GM23248 (cell line): ENCODE measurements at regions not wholly inside any gene's neighbourhood (a gene's known extent, or its start where the extent isn't known, plus 50 kb on each side); places are given as distances from the start of the nearest gene placed in this dataset.

Experiments used
- DNase-seq: peaks from one replicate; pipeline ENCODE4 v3.0.0-alpha.2; 2015
- H2AFZ ChIP-seq: fragments of 200-600 bp; sonication (generic); 2 replicates; pipeline ENCODE4 v1.6.1; 2016; ENCODE audit warnings: antibody characterized with exemption
- H3F3A ChIP-seq: fragments of 200-600 bp; sonication (generic); 2 replicates; pipeline ENCODE4 v1.6.1; 2016; ENCODE audit warnings: mild to moderate bottlenecking, antibody characterized with exemption, mixed run types; ENCODE audit not compliant: insufficient read depth
- H3K27ac ChIP-seq: fragments of 200-600 bp; sonication (generic); 2 replicates; pipeline ENCODE4 v1.5.1; 2016; ENCODE audit warnings: mild to moderate bottlenecking
- H3K27me3 ChIP-seq: fragments of 200-600 bp; sonication (generic); replicated peaks from 2 replicates; pipeline ENCODE4 v1.6.1; 2016; ENCODE audit warnings: mild to moderate bottlenecking; ENCODE audit not compliant: insufficient read depth
- H3K36me3 ChIP-seq: fragments of 200-600 bp; sonication (generic); 2 replicates; pipeline ENCODE4 v1.6.1; 2016; ENCODE audit warnings: low read depth, mild to moderate bottlenecking
- H3K4me1 ChIP-seq: fragments of 200-600 bp; sonication (generic); 2 replicates; pipeline ENCODE4 v1.6.1; 2016; ENCODE audit warnings: mild to moderate bottlenecking; ENCODE audit not compliant: insufficient read depth
- H3K4me2 ChIP-seq: fragments of 200-600 bp; sonication (generic); one replicate; pipeline ENCODE4 v1.6.1; 2016; ENCODE audit warnings: mild to moderate bottlenecking; ENCODE audit not compliant: unreplicated experiment
- H3K4me3 ChIP-seq: fragments of 200-600 bp; sonication (generic); 2 replicates; pipeline ENCODE4 v1.5.1; 2016; ENCODE audit warnings: mild to moderate bottlenecking
- H3K79me2 ChIP-seq: fragments of 200-600 bp; sonication (generic); 2 replicates; pipeline ENCODE4 v1.6.1; 2016; ENCODE audit warnings: mild to moderate bottlenecking; ENCODE audit not compliant: insufficient read depth
- H3K9ac ChIP-seq: fragments of 200-600 bp; sonication (generic); 2 replicates; pipeline ENCODE4 v1.6.1; 2016; ENCODE audit warnings: mild to moderate bottlenecking
- H3K9me2 ChIP-seq: fragments of 200-600 bp; sonication (generic); 2 replicates; pipeline ENCODE4 v1.6.1; 2016; ENCODE audit warnings: mixed run types, mild to moderate bottlenecking, moderate library complexity; ENCODE audit not compliant: insufficient read depth
- H3K9me3 ChIP-seq: fragments of 200-600 bp; sonication (generic); one replicate; pipeline ENCODE4 v1.6.1; 2017; ENCODE audit warnings: low read depth
- H4K20me1 ChIP-seq: fragments of 200-600 bp; sonication (generic); 2 replicates; pipeline ENCODE4 v1.6.0; 2016; ENCODE audit not compliant: insufficient read depth
- EZH2 ChIP-seq: fragments of 200-600 bp; sonication (generic); IDR thresholded peaks from 2 replicates; pipeline ENCODE4 v1.6.1; 2018; ENCODE audit warnings: antibody characterized with exemption, mild to moderate bottlenecking; ENCODE audit not compliant: insufficient read depth, poor library complexity, severe bottlenecking
- EZH2phosphoT487 ChIP-seq: fragments of 200-600 bp; sonication (generic); IDR thresholded peaks from 2 replicates; pipeline ENCODE4 v1.6.1; 2018; ENCODE audit warnings: antibody characterized with exemption, moderate library complexity, mild to moderate bottlenecking, low read depth; ENCODE audit not compliant: insufficient read depth
- WGBS, 2 experiments: methylation state at CpG; one replicate each; pipeline ENCODE4 v1.1.6; 2015 to 2017; ENCODE audit warnings: low lambda C conversion rate in 2 of 2, low coverage in 1 of 2; ENCODE audit errors: missing lambda C conversion rate in 2 of 2; 5-methylcytosine and 5-hydroxymethylcytosine counted together
- in situ Hi-C: fragments of 300-500 bp; cut with MboI; formaldehyde crosslinking; loops from 2 replicates; pipeline ENCODE4 v1.15.0; 2020

GRCh38 chr5:115435778-115436712, 108.5 kb downstream of the FEM1C start:
- in situ Hi-C loops: no loop called here
- no peak for DNase-seq
- Histone ChIP-seq H3K9ac (no peak overlapping the region), H3K9me2 (no peaks in the 10 kb centered on the region), H4K20me1 (no peaks in the 10 kb centered on the region), H3K4me3 (no peak overlapping the region), H3K36me3 (no peaks in the 10 kb centered on the region), H3F3A (0 out of 2 replicates have a peak, but pooled peaks cover 8% of the 10 kb centered on the region), H3K27me3 (no peaks in the 10 kb centered on the region), H2AFZ (no peak overlapping the region), H3K27ac (no peak overlapping the region), H3K79me2 (no peaks in the 10 kb centered on the region), H3K4me1 (peaks cover 8% of the 10 kb centered on the region), H3K9me3 (no peaks in the 10 kb centered on the region), H3K4me2 (no peak overlapping the region)
- WGBS, 2 experiments: 70 to 73% methylated on average over 3 of the region's 3 CpGs
- no peak for TF ChIP-seq EZH2
- TF ChIP-seq EZH2phosphoT487: no peak

DNA sequence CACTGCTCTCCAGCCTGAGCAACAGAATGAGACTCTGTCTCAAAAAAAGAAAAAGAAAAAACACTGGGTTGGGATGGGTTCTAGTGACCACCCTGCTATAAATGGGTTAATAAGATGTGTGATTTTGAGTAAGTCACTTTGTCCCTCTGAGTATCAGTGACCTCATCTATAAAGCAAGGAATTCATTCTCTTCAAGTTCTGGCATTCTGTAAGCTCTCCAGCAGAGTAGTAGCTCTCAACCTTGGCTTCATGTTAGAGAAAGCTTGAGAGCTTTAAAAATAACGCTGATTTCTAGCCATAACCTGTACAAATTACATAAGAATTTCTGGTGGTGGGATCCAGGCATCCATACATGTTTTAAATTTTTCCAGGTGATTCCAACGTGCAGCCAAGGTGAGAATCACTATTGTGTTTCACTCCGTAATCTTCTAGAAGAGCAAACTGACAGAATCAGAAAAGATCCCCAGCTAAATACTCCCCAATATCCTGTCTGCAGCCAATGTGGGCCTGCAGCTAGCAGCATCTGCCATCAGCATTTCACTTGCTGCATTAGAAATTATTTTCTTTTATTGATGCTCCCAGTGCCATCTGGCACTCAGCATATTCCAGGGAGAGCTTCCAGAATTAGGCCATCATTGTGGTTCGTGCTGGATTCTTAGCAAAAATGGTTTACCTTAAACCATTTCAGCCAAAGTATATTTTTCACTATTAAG, 109.4 kb downstream of the FEM1C start:
- H3K4me2 ChIP-seq: no peak overlapping the region
- no peaks in the 10 kb centered on the region for H3K9me2 ChIP-seq
- H3F3A ChIP-seq: 0 out of 2 replicates have a peak, but pooled peaks cover 8% of the 10 kb centered on the region
- no peaks in the 10 kb centered on the region for H3K79me2 ChIP-seq
- 60% methylated on average over 4 of the region's 4 CpGs for WGBS, 2 experiments
- no peaks in the 10 kb centered on the region for H4K20me1 ChIP-seq
- no peak for TF ChIP-seq EZH2phosphoT487
- no peak for TF ChIP-seq EZH2
- H3K36me3 ChIP-seq: no peaks in the 10 kb centered on the region
- no peak overlapping the region for H2AFZ ChIP-seq
- no peaks in the 10 kb centered on the region for H3K27me3 ChIP-seq
- H3K4me3 ChIP-seq: no peak overlapping the region
- peaks cover 8% of the 10 kb centered on the region for H3K4me1 ChIP-seq
- no peak overlapping the region for H3K27ac ChIP-seq
- in situ Hi-C loops: no loop called here
- H3K9me3 ChIP-seq: no peaks in the 10 kb centered on the region
- no peak for DNase-seq
- no peak overlapping the region for H3K9ac ChIP-seq

DNA sequence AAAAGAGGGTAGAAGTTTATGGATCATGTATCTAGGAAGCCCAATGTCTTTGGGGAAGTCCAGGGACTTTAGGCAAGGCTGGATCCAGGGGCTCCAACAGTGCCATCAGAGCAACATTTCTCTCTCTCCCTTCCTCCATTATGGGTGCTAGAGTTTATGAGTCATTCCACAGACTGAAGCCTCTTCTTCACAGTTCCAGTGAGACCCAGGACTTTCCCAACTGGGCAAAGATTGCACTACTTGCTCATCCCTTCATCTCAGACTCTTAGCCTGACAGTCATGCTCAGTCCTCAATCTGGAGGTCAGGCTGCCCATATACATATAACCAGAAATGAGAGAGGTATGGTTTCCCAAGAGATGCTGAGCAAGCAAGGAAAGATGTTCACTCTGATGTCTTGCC, 110.7 kb downstream of the FEM1C start:
- Histone ChIP-seq H3K9me3 (no peaks in the 10 kb centered on the region), H3K4me3 (no peak overlapping the region), H3K4me2 (no peak overlapping the region), H3K27ac (no peak overlapping the region), H3K36me3 (no peaks in the 10 kb centered on the region), H3K9ac (no peak overlapping the region), H3K27me3 (no peaks in the 10 kb centered on the region), H3K4me1 (peaks cover 8% of the 10 kb centered on the region), H4K20me1 (no peaks in the 10 kb centered on the region), H3K79me2 (no peaks in the 10 kb centered on the region), H3F3A (0 out of 2 replicates have a peak, but pooled peaks cover 8% of the 10 kb centered on the region), H2AFZ (no peak overlapping the region), H3K9me2 (no peaks in the 10 kb centered on the region)
- TF ChIP-seq EZH2phosphoT487: no peak
- no peak for TF ChIP-seq EZH2
- in situ Hi-C loops: no loop called here
- no peak for DNase-seq

GRCh38 chr5:115432691-115433090, 111.9 kb downstream of the FEM1C start:
- Histone ChIP-seq H3K4me1 (peaks cover 8% of the 10 kb centered on the region), H2AFZ (no peak overlapping the region), H3K27me3 (no peaks in the 10 kb centered on the region), H3K9me3 (no peaks in the 10 kb centered on the region), H3K4me3 (no peak overlapping the region), H3K9me2 (no peaks in the 10 kb centered on the region), H4K20me1 (no peaks in the 10 kb centered on the region), H3K9ac (no peak overlapping the region), H3K4me2 (no peak overlapping the region), H3K36me3 (no peaks in the 10 kb centered on the region), H3K27ac (no peak overlapping the region), H3F3A (0 out of 2 replicates have a peak, but pooled peaks cover 8% of the 10 kb centered on the region), H3K79me2 (no peaks in the 10 kb centered on the region)
- TF ChIP-seq EZH2phosphoT487 (no peak), EZH2 (no peak)
- DNase-seq: no peak
- in situ Hi-C loops: no loop called here
